D721Med (cell line): ENCODE measurements at regions not wholly inside any gene's neighbourhood (a gene's known extent, or its start where the extent isn't known, plus 50 kb on each side); places are given as distances from the start of the nearest gene placed in this dataset.
"Not testable (repeated sequence)": the region's sequence is repeated elsewhere in the genome, so short reads cannot be mapped to it uniquely, and the experiment has no call there.

Source experiments
- DNase-seq: peaks from one replicate; pipeline ENCODE4 v3.0.0; 2011; ENCODE audit warnings: low spot score; ENCODE audit not compliant: insufficient read length
- FAIRE-seq: peaks from 2 replicates; lab custom pipeline; 2011; peaks lifted over from hg19 to GRCh38; lab: Jason Lieb, UNC
- CTCF ChIP-seq: IDR thresholded peaks from 2 replicates; pipeline ENCODE4 v1.5.1; 2012; ENCODE audit warnings: mild to moderate bottlenecking, control low read depth; ENCODE audit not compliant: insufficient read depth; ENCODE audit errors: missing control alignments

- DNase-seq, result no peak
- no peak for FAIRE-seq
- TF ChIP-seq CTCF, result peak; percentile 61
Observed at GRCh38 chr3:140863580-140864009, 78.0 kb upstream of the SLC25A36 start.

- DNase-seq (no peak), FAIRE-seq (no peak)
- no peak for TF ChIP-seq CTCF
Observed at GRCh38 chr3:140870351-140870750, 71.3 kb upstream of the SLC25A36 start.

- TF ChIP-seq CTCF, result no peak
- DNase-seq (no peak), FAIRE-seq (no peak)
Observed at GRCh38 chr3:140871022-140871421, 70.6 kb upstream of the SLC25A36 start.

GRCh38 chr3:140872165-140872564 is 69.5 kb upstream of the SLC25A36 start:
- not testable (repeated sequence) for FAIRE-seq, DNase-seq

- FAIRE-seq (no peak), DNase-seq (no peak)
- no peak for TF ChIP-seq CTCF
Observed at GRCh38 chr3:140883428-140884040, 58.1 kb upstream of the SLC25A36 start.

GRCh38 chr3:140885697-140886096 is 55.9 kb upstream of the SLC25A36 start:
- FAIRE-seq, DNase-seq: not testable (repeated sequence)
